OCI-LY1 (cell line): ENCODE measurements at regions not wholly inside any gene's neighbourhood (a gene's known extent, or its start where the extent isn't known, plus 50 kb on each side); places are given as distances from the start of the nearest gene placed in this dataset.

Experiments
- EZH2 ChIP-seq: fragments of 200-600 bp; sonication (generic), shearing (Covaris generic); IDR thresholded peaks from 2 replicates; pipeline ENCODE4 v1.8.0; 2017; ENCODE audit warnings: borderline replicate concordance, mixed run types, mild to moderate bottlenecking, antibody characterized with exemption, low read length, moderate library complexity, mixed read lengths
- TF ChIP-seq, protein P1 (sequence below): fragments of 200-600 bp; sonication (generic), shearing (Covaris generic); IDR thresholded peaks from 2 replicates; pipeline ENCODE4 v1.5.1; 2017; ENCODE audit warnings: mild to moderate bottlenecking, antibody characterized with exemption, low read length, moderate library complexity, mixed read lengths

DNA sequence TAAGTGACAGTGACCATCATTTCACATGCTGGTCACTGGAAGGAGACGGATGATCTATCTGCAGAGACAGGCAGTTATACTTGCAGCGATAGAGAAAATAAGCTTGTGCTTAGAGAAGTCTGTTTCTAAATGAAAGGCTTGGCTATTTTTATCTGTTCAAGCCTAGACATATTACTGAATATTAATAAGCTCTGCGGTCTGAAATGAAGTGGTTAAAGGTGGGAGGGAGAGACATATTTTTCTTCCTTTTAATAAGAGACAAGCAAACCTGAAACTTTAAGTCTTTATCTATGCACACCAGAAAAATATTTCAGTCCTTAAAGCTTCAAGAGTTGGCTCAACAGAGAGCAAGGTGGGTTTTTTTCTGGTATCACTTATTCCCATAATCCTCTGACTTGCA is 99.0 kb downstream of the CD200R1L start:
- TF ChIP-seq, protein P1, sequence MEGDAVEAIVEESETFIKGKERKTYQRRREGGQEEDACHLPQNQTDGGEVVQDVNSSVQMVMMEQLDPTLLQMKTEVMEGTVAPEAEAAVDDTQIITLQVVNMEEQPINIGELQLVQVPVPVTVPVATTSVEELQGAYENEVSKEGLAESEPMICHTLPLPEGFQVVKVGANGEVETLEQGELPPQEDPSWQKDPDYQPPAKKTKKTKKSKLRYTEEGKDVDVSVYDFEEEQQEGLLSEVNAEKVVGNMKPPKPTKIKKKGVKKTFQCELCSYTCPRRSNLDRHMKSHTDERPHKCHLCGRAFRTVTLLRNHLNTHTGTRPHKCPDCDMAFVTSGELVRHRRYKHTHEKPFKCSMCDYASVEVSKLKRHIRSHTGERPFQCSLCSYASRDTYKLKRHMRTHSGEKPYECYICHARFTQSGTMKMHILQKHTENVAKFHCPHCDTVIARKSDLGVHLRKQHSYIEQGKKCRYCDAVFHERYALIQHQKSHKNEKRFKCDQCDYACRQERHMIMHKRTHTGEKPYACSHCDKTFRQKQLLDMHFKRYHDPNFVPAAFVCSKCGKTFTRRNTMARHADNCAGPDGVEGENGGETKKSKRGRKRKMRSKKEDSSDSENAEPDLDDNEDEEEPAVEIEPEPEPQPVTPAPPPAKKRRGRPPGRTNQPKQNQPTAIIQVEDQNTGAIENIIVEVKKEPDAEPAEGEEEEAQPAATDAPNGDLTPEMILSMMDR: no peak
- no peak for TF ChIP-seq EZH2
